GM23338 (cell line): ENCODE measurements at regions not wholly inside any gene's neighbourhood (a gene's known extent, or its start where the extent isn't known, plus 50 kb on each side); places are given as distances from the start of the nearest gene placed in this dataset.

ENCODE experiments used
- ATAC-seq: fragments of 200-7000 bp; cut with Tn5 transposase; 3 replicates; pipeline ENCODE4 v1.9.1; 2020
- DNase-seq: peaks from one replicate; pipeline ENCODE4 v3.0.0-alpha.2; 2015; ENCODE audit warnings: low spot score
- H2AFZ ChIP-seq: fragments of 200-600 bp; sonication (generic); 2 replicates; pipeline ENCODE4 v1.8.0; 2016; ENCODE audit warnings: antibody characterized with exemption, mild to moderate bottlenecking, moderate library complexity
- H3F3A ChIP-seq: fragments of 200-600 bp; sonication (generic); replicated peaks from 2 replicates; pipeline ENCODE4 v1.8.0; 2017; ENCODE audit warnings: antibody characterized with exemption, mixed run types, low read depth
- H3K27ac ChIP-seq: fragments of 200-600 bp; sonication (generic); 2 replicates; pipeline ENCODE4 v1.6.1; 2016; ENCODE audit warnings: low read depth
- H3K27me3 ChIP-seq: fragments of 200-600 bp; sonication (generic); 2 replicates; pipeline ENCODE4 v1.8.0; 2016; ENCODE audit warnings: mild to moderate bottlenecking, mixed run types, moderate library complexity; ENCODE audit not compliant: insufficient read depth
- H3K36me3 ChIP-seq: fragments of 200-600 bp; sonication (generic); 2 replicates; pipeline ENCODE4 v1.8.0; 2016; ENCODE audit warnings: mild to moderate bottlenecking; ENCODE audit not compliant: insufficient read depth
- H3K4me1 ChIP-seq: fragments of 200-600 bp; sonication (generic); 2 replicates; pipeline ENCODE4 v1.8.0; 2016; ENCODE audit warnings: mild to moderate bottlenecking, moderate library complexity; ENCODE audit not compliant: insufficient read depth
- H3K4me2 ChIP-seq: fragments of 200-600 bp; sonication (generic); 2 replicates; pipeline ENCODE4 v1.7.1; 2017; ENCODE audit warnings: mixed run types
- H3K4me3 ChIP-seq: fragments of 200-600 bp; sonication (generic); 2 replicates; pipeline ENCODE4 v1.6.1; 2016; ENCODE audit warnings: mixed run types
- H3K79me2 ChIP-seq: fragments of 200-600 bp; sonication (generic); replicated peaks from 2 replicates; pipeline ENCODE4 v1.8.0; 2017; ENCODE audit warnings: mild to moderate bottlenecking; ENCODE audit not compliant: insufficient read depth
- H3K9me2 ChIP-seq: fragments of 200-600 bp; sonication (generic); 2 replicates; pipeline ENCODE4 v1.8.0; 2017; ENCODE audit not compliant: insufficient read depth
- H4K20me1 ChIP-seq: fragments of 200-600 bp; sonication (generic); replicated peaks from 2 replicates; pipeline ENCODE4 v1.8.0; 2017; ENCODE audit warnings: mild to moderate bottlenecking; ENCODE audit not compliant: insufficient read depth
- H3K27ac Mint-ChIP-seq: 2 replicates; pipeline ENCODE4 v1.8.0; 2020; ENCODE audit warnings: inconsistent platforms, mild to moderate bottlenecking, moderate library complexity, mixed read lengths
- H3K27me3 Mint-ChIP-seq: 3 replicates; pipeline ENCODE4 v1.8.0; 2022; ENCODE audit warnings: low read depth, mild to moderate bottlenecking, moderate library complexity, mixed read lengths, inconsistent platforms; ENCODE audit not compliant: insufficient read depth, poor library complexity
- H3K36me3 Mint-ChIP-seq: 3 replicates; pipeline ENCODE4 v1.8.0; 2021; ENCODE audit warnings: low read depth, mild to moderate bottlenecking, inconsistent platforms, moderate library complexity, mixed read lengths
- H3K4me1 Mint-ChIP-seq: 3 replicates; pipeline ENCODE4 v1.8.0; 2020; ENCODE audit warnings: mild to moderate bottlenecking, inconsistent platforms, mixed read lengths
- H3K4me3 Mint-ChIP-seq: 3 replicates; pipeline ENCODE4 v1.8.0; 2021; ENCODE audit warnings: moderate library complexity, mild to moderate bottlenecking, inconsistent platforms, mixed read lengths
- H3K9me3 Mint-ChIP-seq: 3 replicates; pipeline ENCODE4 v1.8.0; 2020; ENCODE audit warnings: moderate library complexity, mild to moderate bottlenecking, inconsistent platforms, mixed read lengths
- EZH2 ChIP-seq: fragments of 200-600 bp; sonication (generic); IDR thresholded peaks from one replicate; pipeline ENCODE4 v1.8.0; 2017; ENCODE audit warnings: antibody characterized with exemption, mild to moderate bottlenecking, low read depth; ENCODE audit not compliant: unreplicated experiment
- JUNB ChIP-seq: IDR thresholded peaks from one replicate; pipeline ENCODE4 v1.6.1; 2016; ENCODE audit warnings: antibody characterized with exemption; ENCODE audit not compliant: unreplicated experiment
- POLR2AphosphoS5 ChIP-seq: IDR thresholded peaks from 2 replicates; pipeline ENCODE4 v1.6.1; 2016; ENCODE audit warnings: antibody characterized with exemption, low read depth
- STAT1 ChIP-seq: IDR thresholded peaks from one replicate; pipeline ENCODE4 v1.6.1; 2016; ENCODE audit warnings: antibody characterized with exemption; ENCODE audit not compliant: unreplicated experiment
- ZNF114 ChIP-seq: fragments of 250-450 bp; sonication (Bioruptor Pico); IDR thresholded peaks from 2 replicates; pipeline ENCODE4 v1.5.0; 2020; ENCODE audit warnings: mild to moderate bottlenecking, moderate library complexity
- ZNF331 ChIP-seq: fragments of 250-450 bp; sonication (Bioruptor Pico); IDR thresholded peaks from 2 replicates; pipeline ENCODE4 v1.5.0; 2020; ENCODE audit warnings: low read depth, mild to moderate bottlenecking, moderate library complexity
- TF ChIP-seq, protein P1 (sequence below): IDR thresholded peaks from 2 replicates; pipeline ENCODE4 v1.6.1; 2016; ENCODE audit warnings: antibody characterized with exemption
- TF ChIP-seq, protein P2 (sequence below): fragments of 250-450 bp; sonication (Bioruptor Pico); IDR thresholded peaks from 2 replicates; pipeline ENCODE4 v1.5.0; 2020; ENCODE audit warnings: mild to moderate bottlenecking, moderate library complexity
- TF ChIP-seq, protein P3 (sequence below): IDR thresholded peaks from one replicate; pipeline ENCODE4 v1.6.1; 2018; ENCODE audit warnings: antibody characterized with exemption; ENCODE audit not compliant: unreplicated experiment

DNA sequence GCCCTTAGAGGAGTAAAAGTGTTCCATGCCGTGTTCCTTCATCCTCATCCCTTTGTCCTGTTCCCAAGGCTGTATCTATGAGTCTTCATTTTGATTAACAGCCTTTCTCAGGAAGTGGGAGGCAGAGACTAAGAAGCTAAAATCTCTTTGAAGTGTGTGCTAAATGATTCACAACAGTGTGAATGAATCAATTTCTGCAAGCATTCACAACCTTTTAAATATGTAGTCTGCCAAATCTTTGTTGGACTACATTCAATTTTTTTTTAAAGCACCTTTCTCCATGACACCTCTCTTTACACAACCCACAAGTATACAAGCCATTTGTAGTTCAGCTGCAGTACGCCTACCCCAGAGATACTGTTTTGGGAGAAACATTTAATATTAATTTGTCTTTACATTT is 408.6 kb upstream of the FANCL start (continued):
- no peak for TF ChIP-seq POLR2AphosphoS5

DNA sequence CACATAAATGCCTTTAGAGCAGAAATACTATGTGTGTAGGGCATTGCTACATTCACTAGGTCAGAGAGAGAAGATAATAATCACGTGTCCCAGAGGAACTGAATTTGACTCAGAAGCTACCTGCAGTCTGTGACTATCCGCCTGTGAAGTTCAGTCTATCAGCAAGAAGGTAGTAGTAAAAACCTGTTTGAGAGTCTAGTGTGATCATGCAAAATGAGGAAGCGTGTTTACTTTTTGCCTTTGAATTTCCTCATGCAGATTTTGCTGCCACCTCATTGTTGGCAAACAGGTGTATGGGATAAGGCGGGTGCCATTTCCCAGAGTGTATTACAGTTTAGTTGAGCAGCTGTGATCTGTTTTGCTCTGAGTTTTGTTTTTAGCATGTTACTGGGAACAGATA is 403.9 kb upstream of the FANCL start:
- TF ChIP-seq JUNB (no peak), STAT1 (no peak), ZNF331 (CRISPR knock-in tag) (no peak), POLR2AphosphoS5 (no peak), EZH2 (no peak), ZNF114 (no peak)
- TF ChIP-seq, protein P1, sequence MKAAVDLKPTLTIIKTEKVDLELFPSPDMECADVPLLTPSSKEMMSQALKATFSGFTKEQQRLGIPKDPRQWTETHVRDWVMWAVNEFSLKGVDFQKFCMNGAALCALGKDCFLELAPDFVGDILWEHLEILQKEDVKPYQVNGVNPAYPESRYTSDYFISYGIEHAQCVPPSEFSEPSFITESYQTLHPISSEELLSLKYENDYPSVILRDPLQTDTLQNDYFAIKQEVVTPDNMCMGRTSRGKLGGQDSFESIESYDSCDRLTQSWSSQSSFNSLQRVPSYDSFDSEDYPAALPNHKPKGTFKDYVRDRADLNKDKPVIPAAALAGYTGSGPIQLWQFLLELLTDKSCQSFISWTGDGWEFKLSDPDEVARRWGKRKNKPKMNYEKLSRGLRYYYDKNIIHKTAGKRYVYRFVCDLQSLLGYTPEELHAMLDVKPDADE: no peak
- TF ChIP-seq, protein P2, sequence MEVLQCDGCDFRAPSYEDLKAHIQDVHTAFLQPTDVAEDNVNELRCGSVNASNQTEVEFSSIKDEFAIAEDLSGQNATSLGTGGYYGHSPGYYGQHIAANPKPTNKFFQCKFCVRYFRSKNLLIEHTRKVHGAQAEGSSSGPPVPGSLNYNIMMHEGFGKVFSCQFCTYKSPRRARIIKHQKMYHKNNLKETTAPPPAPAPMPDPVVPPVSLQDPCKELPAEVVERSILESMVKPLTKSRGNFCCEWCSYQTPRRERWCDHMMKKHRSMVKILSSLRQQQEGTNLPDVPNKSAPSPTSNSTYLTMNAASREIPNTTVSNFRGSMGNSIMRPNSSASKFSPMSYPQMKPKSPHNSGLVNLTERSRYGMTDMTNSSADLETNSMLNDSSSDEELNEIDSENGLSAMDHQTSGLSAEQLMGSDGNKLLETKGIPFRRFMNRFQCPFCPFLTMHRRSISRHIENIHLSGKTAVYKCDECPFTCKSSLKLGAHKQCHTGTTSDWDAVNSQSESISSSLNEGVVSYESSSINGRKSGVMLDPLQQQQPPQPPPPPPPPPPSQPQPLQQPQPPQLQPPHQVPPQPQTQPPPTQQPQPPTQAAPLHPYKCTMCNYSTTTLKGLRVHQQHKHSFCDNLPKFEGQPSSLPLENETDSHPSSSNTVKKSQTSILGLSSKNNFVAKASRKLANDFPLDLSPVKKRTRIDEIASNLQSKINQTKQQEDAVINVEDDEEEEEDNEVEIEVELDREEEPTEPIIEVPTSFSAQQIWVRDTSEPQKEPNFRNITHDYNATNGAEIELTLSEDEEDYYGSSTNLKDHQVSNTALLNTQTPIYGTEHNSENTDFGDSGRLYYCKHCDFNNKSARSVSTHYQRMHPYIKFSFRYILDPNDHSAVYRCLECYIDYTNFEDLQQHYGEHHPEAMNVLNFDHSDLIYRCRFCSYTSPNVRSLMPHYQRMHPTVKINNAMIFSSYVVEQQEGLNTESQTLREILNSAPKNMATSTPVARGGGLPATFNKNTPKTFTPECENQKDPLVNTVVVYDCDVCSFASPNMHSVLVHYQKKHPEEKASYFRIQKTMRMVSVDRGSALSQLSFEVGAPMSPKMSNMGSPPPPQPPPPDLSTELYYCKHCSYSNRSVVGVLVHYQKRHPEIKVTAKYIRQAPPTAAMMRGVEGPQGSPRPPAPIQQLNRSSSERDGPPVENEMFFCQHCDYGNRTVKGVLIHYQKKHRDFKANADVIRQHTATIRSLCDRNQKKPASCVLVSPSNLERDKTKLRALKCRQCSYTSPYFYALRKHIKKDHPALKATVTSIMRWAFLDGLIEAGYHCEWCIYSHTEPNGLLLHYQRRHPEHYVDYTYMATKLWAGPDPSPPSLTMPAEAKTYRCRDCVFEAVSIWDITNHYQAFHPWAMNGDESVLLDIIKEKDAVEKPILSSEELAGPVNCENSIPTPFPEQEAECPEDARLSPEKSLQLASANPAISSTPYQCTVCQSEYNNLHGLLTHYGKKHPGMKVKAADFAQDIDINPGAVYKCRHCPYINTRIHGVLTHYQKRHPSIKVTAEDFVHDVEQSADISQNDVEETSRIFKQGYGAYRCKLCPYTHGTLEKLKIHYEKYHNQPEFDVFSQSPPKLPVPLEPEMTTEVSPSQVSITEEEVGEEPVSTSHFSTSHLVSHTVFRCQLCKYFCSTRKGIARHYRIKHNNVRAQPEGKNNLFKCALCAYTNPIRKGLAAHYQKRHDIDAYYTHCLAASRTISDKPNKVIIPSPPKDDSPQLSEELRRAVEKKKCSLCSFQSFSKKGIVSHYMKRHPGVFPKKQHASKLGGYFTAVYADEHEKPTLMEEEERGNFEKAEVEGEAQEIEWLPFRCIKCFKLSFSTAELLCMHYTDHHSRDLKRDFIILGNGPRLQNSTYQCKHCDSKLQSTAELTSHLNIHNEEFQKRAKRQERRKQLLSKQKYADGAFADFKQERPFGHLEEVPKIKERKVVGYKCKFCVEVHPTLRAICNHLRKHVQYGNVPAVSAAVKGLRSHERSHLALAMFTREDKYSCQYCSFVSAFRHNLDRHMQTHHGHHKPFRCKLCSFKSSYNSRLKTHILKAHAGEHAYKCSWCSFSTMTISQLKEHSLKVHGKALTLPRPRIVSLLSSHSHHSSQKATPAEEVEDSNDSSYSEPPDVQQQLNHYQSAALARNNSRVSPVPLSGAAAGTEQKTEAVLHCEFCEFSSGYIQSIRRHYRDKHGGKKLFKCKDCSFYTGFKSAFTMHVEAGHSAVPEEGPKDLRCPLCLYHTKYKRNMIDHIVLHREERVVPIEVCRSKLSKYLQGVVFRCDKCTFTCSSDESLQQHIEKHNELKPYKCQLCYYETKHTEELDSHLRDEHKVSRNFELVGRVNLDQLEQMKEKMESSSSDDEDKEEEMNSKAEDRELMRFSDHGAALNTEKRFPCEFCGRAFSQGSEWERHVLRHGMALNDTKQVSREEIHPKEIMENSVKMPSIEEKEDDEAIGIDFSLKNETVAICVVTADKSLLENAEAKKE (CRISPR knock-in tag): no peak
- TF ChIP-seq, protein P3, sequence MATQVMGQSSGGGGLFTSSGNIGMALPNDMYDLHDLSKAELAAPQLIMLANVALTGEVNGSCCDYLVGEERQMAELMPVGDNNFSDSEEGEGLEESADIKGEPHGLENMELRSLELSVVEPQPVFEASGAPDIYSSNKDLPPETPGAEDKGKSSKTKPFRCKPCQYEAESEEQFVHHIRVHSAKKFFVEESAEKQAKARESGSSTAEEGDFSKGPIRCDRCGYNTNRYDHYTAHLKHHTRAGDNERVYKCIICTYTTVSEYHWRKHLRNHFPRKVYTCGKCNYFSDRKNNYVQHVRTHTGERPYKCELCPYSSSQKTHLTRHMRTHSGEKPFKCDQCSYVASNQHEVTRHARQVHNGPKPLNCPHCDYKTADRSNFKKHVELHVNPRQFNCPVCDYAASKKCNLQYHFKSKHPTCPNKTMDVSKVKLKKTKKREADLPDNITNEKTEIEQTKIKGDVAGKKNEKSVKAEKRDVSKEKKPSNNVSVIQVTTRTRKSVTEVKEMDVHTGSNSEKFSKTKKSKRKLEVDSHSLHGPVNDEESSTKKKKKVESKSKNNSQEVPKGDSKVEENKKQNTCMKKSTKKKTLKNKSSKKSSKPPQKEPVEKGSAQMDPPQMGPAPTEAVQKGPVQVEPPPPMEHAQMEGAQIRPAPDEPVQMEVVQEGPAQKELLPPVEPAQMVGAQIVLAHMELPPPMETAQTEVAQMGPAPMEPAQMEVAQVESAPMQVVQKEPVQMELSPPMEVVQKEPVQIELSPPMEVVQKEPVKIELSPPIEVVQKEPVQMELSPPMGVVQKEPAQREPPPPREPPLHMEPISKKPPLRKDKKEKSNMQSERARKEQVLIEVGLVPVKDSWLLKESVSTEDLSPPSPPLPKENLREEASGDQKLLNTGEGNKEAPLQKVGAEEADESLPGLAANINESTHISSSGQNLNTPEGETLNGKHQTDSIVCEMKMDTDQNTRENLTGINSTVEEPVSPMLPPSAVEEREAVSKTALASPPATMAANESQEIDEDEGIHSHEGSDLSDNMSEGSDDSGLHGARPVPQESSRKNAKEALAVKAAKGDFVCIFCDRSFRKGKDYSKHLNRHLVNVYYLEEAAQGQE: no peak
- Mint-ChIP-seq H3K4me1 (peaks cover 26% of the 10 kb centered on the region), H3K36me3 (no peaks in the 10 kb centered on the region), H3K4me3 (no peak overlapping the region), H3K27ac (no peak overlapping the region), H3K9me3 (no peaks in the 10 kb centered on the region), H3K27me3 (no peaks in the 10 kb centered on the region)
- no peaks in the 10 kb centered on the region for H3F3A ChIP-seq
- no peak for DNase-seq
- H2AFZ ChIP-seq: no peak overlapping the region
- H3K79me2 ChIP-seq: no peaks in the 10 kb centered on the region
- H4K20me1 ChIP-seq: no peaks in the 10 kb centered on the region
- no peak overlapping the region for H3K27ac ChIP-seq
- no peaks in the 10 kb centered on the region for H3K9me2 ChIP-seq
- no peaks in the 10 kb centered on the region for H3K36me3 ChIP-seq
- H3K4me3 ChIP-seq: no peak overlapping the region
- ATAC-seq: no peak
- no peak overlapping the region for H3K4me2 ChIP-seq
- no peaks in the 10 kb centered on the region for H3K27me3 ChIP-seq
- 0 out of 2 replicates have a peak, but pooled peaks cover 7% of the 10 kb centered on the region for H3K4me1 ChIP-seq
